ENCODE measurements at regions not wholly inside any gene's neighbourhood (a gene's known extent, or its start where the extent isn't known, plus 50 kb on each side); places are given as distances from the start of the nearest gene placed in this dataset.
"Not testable (repeated sequence)": the region's sequence is repeated elsewhere in the genome, so short reads cannot be mapped to it uniquely, and the experiment has no call there.

GRCh38 chr9:1875251-1875851 lies 139.8 kb upstream of the SMARCA2 start:
- no peak for DNase-seq (ENCODE audit: low spot score)

- DNase-seq (ENCODE audit: low spot score): no peak
Observed at GRCh38 chr9:1875921-1876448, 139.2 kb upstream of the SMARCA2 start.

- no peak for DNase-seq (ENCODE audit: low spot score)
Observed at GRCh38 chr9:1876891-1877496, 138.2 kb upstream of the SMARCA2 start.

- no peak for DNase-seq (ENCODE audit: low spot score)
Observed at GRCh38 chr9:1877951-1878350, 137.2 kb upstream of the SMARCA2 start.

GRCh38 chr9:1878811-1879210 lies 136.3 kb upstream of the SMARCA2 start:
- DNase-seq (ENCODE audit: low spot score): no peak

GRCh38 chr9:1879501-1879900 lies 135.6 kb upstream of the SMARCA2 start:
- no peak for DNase-seq (ENCODE audit: low spot score)

GRCh38 chr9:1880038-1880565 lies 135.0 kb upstream of the SMARCA2 start:
- DNase-seq (ENCODE audit: low spot score): no peak

GRCh38 chr9:1881708-1882295 lies 133.3 kb upstream of the SMARCA2 start:
- no peak for DNase-seq (ENCODE audit: low spot score)

GRCh38 chr9:1882711-1883403 lies 132.3 kb upstream of the SMARCA2 start:
- DNase-seq (ENCODE audit: low spot score): no peak

- no peak for DNase-seq (ENCODE audit: low spot score)
Observed at GRCh38 chr9:1890201-1890600, 124.9 kb upstream of the SMARCA2 start.

GRCh38 chr9:1890816-1891215 lies 124.3 kb upstream of the SMARCA2 start:
- no peak for DNase-seq (ENCODE audit: low spot score)

GRCh38 chr9:1903080-1903704 lies 112.0 kb upstream of the SMARCA2 start:
- DNase-seq (ENCODE audit: low spot score): not testable (repeated sequence)

- DNase-seq (ENCODE audit: low spot score): no peak
Observed at GRCh38 chr9:1907465-1907864, 107.7 kb upstream of the SMARCA2 start.

GRCh38 chr9:1909322-1909721 lies 105.8 kb upstream of the SMARCA2 start:
- DNase-seq (ENCODE audit: low spot score): no peak

- DNase-seq (ENCODE audit: low spot score): no peak
Observed at GRCh38 chr9:1910269-1910811, 104.8 kb upstream of the SMARCA2 start.

GRCh38 chr9:1913631-1914330 lies 101.4 kb upstream of the SMARCA2 start:
- DNase-seq (ENCODE audit: low spot score): no peak

GRCh38 chr9:1916095-1916494 lies 99.1 kb upstream of the SMARCA2 start:
- no peak for DNase-seq (ENCODE audit: low spot score)

GRCh38 chr9:1916655-1917054 lies 98.5 kb upstream of the SMARCA2 start:
- no peak for DNase-seq (ENCODE audit: low spot score)

- DNase-seq (ENCODE audit: low spot score): no peak
Observed at GRCh38 chr9:1917396-1917935, 97.7 kb upstream of the SMARCA2 start.

GRCh38 chr9:1918108-1918507 lies 97.0 kb upstream of the SMARCA2 start:
- DNase-seq (ENCODE audit: low spot score): no peak

- DNase-seq (ENCODE audit: low spot score): no peak
Observed at GRCh38 chr9:1918622-1919021, 96.5 kb upstream of the SMARCA2 start.

All from RKO (cell line).